Activated naive CD8-positive, alpha-beta T cell treated with anti-CD3 and anti-CD28 coated beads for 36 hours (primary cell): ENCODE measurements at regions not wholly inside any gene's neighbourhood (a gene's known extent, or its start where the extent isn't known, plus 50 kb on each side); places are given as distances from the start of the nearest gene placed in this dataset.
"Not testable (repeated sequence)": the region's sequence is repeated elsewhere in the genome, so short reads cannot be mapped to it uniquely, and the experiment has no call there.

Source experiments
- DNase-seq: peaks from one replicate; pipeline ENCODE4 v3.0.0; 2021
- H3K27ac Mint-ChIP-seq: one replicate; pipeline ENCODE4 v1.8.0; 2022; ENCODE audit warnings: mild to moderate bottlenecking, moderate library complexity, mixed read lengths
- H3K27me3 Mint-ChIP-seq: one replicate; pipeline ENCODE4 v1.8.0; 2022; ENCODE audit warnings: mild to moderate bottlenecking, mixed read lengths
- H3K36me3 Mint-ChIP-seq: one replicate; pipeline ENCODE4 v1.8.0; 2021; ENCODE audit warnings: mild to moderate bottlenecking, mixed read lengths
- H3K4me1 Mint-ChIP-seq: one replicate; pipeline ENCODE4 v1.8.0; 2021; ENCODE audit warnings: mixed read lengths
- H3K4me3 Mint-ChIP-seq: one replicate; pipeline ENCODE4 v1.8.0; 2022; ENCODE audit warnings: mild to moderate bottlenecking, moderate library complexity, mixed read lengths
- H3K9me3 Mint-ChIP-seq: one replicate; pipeline ENCODE4 v1.8.0; 2022; ENCODE audit warnings: mixed read lengths

DNA sequence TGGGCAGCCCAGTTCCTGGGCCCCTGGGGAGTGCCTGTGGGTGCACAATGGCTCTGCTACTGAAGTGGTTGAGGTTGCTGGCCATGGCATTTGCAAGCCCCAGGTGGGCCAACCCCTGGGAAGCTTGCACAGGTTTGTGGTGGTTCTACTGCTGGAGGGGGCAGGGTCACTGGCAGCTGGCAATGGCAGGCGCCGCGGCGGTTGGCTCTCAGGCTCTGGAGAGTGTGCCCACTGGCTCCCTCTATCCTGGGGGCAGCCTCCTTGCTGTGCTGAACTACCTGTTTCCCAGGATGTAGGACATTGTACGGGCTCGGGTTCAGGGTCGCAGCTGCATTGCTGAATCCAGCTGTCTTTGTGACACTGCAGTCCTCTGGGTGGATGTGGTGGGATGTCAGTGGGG, 180.2 kb upstream of the HES1 start:
- peaks cover 3% of the 10 kb centered on the region for H3K4me1 Mint-ChIP-seq
- no peak overlapping the region for H3K4me3 Mint-ChIP-seq
- peaks cover 48% of the 10 kb centered on the region for H3K27me3 Mint-ChIP-seq

DNA sequence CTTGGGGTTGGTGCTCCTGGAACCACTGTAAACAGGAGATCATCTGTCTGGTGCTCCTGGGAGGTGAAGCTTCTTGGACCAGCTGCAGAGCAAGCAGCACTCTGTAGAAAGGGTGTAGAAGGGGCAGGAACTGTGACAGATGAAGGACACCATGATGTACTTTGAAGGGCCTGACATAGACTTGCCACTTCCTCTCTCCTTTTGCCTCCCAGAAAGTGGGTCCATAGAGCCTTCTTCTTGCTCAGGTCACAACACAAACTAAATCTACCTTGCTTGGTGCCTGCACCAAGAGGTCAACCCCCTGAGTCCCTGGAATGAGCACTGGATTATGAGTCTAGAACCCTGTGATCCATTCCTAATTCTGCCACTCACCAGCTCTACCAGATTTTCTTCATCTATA, 176.1 kb upstream of the HES1 start:
- Mint-ChIP-seq H3K36me3 (peaks cover 1% of the 10 kb centered on the region), H3K9me3 (peaks cover 5% of the 10 kb centered on the region), H3K4me3 (no peak overlapping the region), H3K27me3 (peaks cover 66% of the 10 kb centered on the region), H3K4me1 (peaks cover 6% of the 10 kb centered on the region), H3K27ac (no peak overlapping the region)
- no peak for DNase-seq

More for the DNA sequence above, 180.2 kb upstream of the HES1 start:
- DNase-seq = no peak
- Mint-ChIP-seq H3K36me3 (peaks cover 4% of the 10 kb centered on the region), H3K9me3 (peaks cover 14% of the 10 kb centered on the region), H3K27ac (no peak overlapping the region)

DNA sequence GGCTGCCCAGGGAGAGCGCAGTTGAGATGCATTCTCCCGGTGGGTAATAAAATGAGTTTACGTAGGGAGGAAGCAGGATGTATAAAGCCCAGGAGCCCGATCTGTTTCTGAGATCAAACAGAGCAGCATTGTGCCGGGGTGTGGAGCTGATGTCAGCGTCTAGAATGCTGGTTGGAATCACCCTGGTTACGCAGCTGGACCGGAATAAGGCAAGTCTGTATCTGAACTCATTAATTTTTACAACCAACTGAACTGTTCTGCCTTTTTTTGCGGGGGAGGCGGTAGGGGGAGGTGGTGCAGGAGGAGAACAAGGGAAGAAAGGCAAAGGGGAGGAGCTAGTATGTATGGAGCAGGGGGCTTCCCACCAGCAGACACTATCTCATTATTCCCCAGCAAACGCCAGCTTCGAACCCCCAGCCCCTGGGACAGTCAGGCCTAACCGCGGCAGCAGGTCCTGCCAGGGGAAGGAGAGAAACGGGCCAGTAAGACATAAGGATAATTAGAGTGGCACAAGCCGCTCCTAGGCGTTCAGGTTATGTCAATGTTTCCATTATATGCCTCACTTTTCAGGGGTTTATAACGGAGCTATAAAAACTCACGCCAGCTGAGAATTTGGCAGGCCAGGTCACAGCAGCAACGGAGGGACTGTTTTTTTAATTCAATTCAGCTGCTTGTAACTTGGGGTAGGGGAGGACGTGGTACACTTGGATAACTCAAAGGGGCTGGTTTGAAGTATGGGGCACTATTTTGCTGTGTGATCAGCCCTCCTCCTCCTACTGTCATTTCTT, 175.3 kb upstream of the HES1 start:
- no peak for DNase-seq
- H3K36me3 Mint-ChIP-seq = peaks cover 1% of the 10 kb centered on the region
- H3K4me1 Mint-ChIP-seq = peaks cover 6% of the 10 kb centered on the region
- no peak overlapping the region for H3K4me3 Mint-ChIP-seq
- no peak overlapping the region for H3K27ac Mint-ChIP-seq
- H3K9me3 Mint-ChIP-seq = no peaks in the 10 kb centered on the region
- H3K27me3 Mint-ChIP-seq = peaks cover 73% of the 10 kb centered on the region

- DNase-seq = no peak
- Mint-ChIP-seq H3K9me3 (no peaks in the 10 kb centered on the region), H3K4me3 (no peak overlapping the region), H3K27ac (no peak overlapping the region), H3K36me3 (no peaks in the 10 kb centered on the region), H3K4me1 (peaks cover 6% of the 10 kb centered on the region), H3K27me3 (peaks cover 75% of the 10 kb centered on the region)
Observed at GRCh38 chr3:193962986-193963685, 172.8 kb upstream of the HES1 start.

GRCh38 chr3:193963808-193964516, 172.0 kb upstream of the HES1 start:
- no peak for DNase-seq
- Mint-ChIP-seq H3K36me3 (no peaks in the 10 kb centered on the region), H3K27me3 (peaks cover 81% of the 10 kb centered on the region), H3K4me1 (peaks cover 6% of the 10 kb centered on the region), H3K4me3 (no peak overlapping the region), H3K9me3 (no peaks in the 10 kb centered on the region), H3K27ac (no peak overlapping the region)

GRCh38 chr3:193964517-193964880, 171.4 kb upstream of the HES1 start:
- no peaks in the 10 kb centered on the region for H3K9me3 Mint-ChIP-seq
- no peak overlapping the region for H3K27ac Mint-ChIP-seq
- H3K4me3 Mint-ChIP-seq = no peak overlapping the region
- H3K4me1 Mint-ChIP-seq = peaks cover 6% of the 10 kb centered on the region
- no peak for DNase-seq
- H3K36me3 Mint-ChIP-seq = no peaks in the 10 kb centered on the region
- peaks cover 80% of the 10 kb centered on the region for H3K27me3 Mint-ChIP-seq

DNA sequence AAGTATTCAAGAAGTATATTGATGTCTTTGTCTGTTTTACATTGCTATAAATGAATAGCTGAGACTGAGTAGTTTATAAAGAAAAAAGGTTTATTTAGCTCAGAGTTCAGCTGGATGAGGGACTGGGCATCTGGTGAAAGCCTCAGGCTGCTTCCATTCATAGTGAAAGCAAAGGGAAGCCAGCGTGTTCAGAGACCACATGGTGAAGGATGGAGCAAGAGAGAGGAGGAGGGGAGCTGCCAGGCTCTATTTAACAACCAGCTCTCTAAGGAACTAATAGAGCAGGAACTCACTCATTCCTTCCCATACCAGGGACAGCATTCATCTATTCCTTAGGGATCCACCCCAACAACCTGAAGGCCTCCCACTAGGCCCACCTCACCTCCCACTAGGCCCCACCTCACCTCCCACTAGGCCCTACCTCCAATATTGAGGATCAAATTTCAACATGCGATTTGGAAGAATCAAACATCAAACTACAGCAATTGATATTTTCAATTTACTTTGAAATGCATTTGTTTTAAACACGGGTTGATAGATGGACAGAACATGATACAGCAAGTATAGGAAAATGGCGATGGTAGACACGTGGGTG, 167.5 kb upstream of the HES1 start:
- no peak for DNase-seq
- H3K27me3 Mint-ChIP-seq = peaks cover 76% of the 10 kb centered on the region
- no peak overlapping the region for H3K27ac Mint-ChIP-seq
- H3K4me1 Mint-ChIP-seq = peaks cover 23% of the 10 kb centered on the region
- H3K36me3 Mint-ChIP-seq = no peaks in the 10 kb centered on the region
- no peaks in the 10 kb centered on the region for H3K9me3 Mint-ChIP-seq
- H3K4me3 Mint-ChIP-seq = no peak overlapping the region

- H3K4me3 Mint-ChIP-seq, H3K9me3 Mint-ChIP-seq, H3K27ac Mint-ChIP-seq, H3K36me3 Mint-ChIP-seq: not testable (repeated sequence)
- H3K4me1 Mint-ChIP-seq = peaks cover 18% of the 10 kb centered on the region
- H3K27me3 Mint-ChIP-seq = peaks cover 69% of the 10 kb centered on the region
- DNase-seq = peak; percentile 21
Observed at GRCh38 chr3:193970131-193970772, 165.7 kb upstream of the HES1 start.

GRCh38 chr3:193970773-193971206, 165.2 kb upstream of the HES1 start:
- no peak overlapping the region for H3K27ac Mint-ChIP-seq
- no peak overlapping the region for H3K4me3 Mint-ChIP-seq
- H3K27me3 Mint-ChIP-seq = peaks cover 70% of the 10 kb centered on the region
- H3K36me3 Mint-ChIP-seq = no peaks in the 10 kb centered on the region
- DNase-seq = no peak
- no peaks in the 10 kb centered on the region for H3K9me3 Mint-ChIP-seq
- H3K4me1 Mint-ChIP-seq = peaks cover 18% of the 10 kb centered on the region

GRCh38 chr3:193971261-193971751, 164.6 kb upstream of the HES1 start:
- no peak for DNase-seq
- H3K4me1 Mint-ChIP-seq = peaks cover 18% of the 10 kb centered on the region
- H3K36me3 Mint-ChIP-seq = no peaks in the 10 kb centered on the region
- H3K27me3 Mint-ChIP-seq = peaks cover 65% of the 10 kb centered on the region
- no peak overlapping the region for H3K27ac Mint-ChIP-seq
- H3K9me3 Mint-ChIP-seq = no peaks in the 10 kb centered on the region
- H3K4me3 Mint-ChIP-seq = peak overlapping the region; percentile 48

DNA sequence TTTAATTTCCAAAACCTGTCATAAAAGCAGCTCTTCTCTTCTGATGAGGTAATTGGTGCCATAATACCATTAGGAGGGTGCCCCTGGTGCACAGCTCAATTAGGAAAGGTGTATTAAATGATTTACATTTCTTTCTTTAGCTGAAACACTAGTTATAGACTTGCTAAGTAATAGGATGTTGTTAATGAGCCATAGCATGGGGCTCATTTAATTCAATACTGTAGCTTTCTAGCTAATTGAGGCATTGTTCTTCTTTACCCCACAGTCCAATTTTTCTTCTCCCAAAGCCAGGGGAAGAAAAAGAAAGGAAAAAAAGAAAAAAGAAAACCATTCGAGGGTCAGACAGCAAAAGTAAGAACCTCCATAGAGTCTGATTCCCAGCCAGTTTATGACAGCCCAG, 164.0 kb upstream of the HES1 start:
- no peak overlapping the region for H3K27ac Mint-ChIP-seq
- no peaks in the 10 kb centered on the region for H3K36me3 Mint-ChIP-seq
- H3K9me3 Mint-ChIP-seq = no peaks in the 10 kb centered on the region
- H3K4me1 Mint-ChIP-seq = peaks cover 18% of the 10 kb centered on the region
- H3K4me3 Mint-ChIP-seq = no peak overlapping the region
- no peak for DNase-seq
- H3K27me3 Mint-ChIP-seq = peaks cover 59% of the 10 kb centered on the region

- H3K9me3 Mint-ChIP-seq = no peaks in the 10 kb centered on the region
- H3K4me3 Mint-ChIP-seq = no peak overlapping the region
- peaks cover 18% of the 10 kb centered on the region for H3K4me1 Mint-ChIP-seq
- no peak overlapping the region for H3K27ac Mint-ChIP-seq
- DNase-seq = no peak
- H3K36me3 Mint-ChIP-seq = no peaks in the 10 kb centered on the region
- peaks cover 56% of the 10 kb centered on the region for H3K27me3 Mint-ChIP-seq
Observed at GRCh38 chr3:193972832-193973231, 163.1 kb upstream of the HES1 start.

- Mint-ChIP-seq H3K4me1 (peaks cover 18% of the 10 kb centered on the region), H3K36me3 (no peaks in the 10 kb centered on the region), H3K27ac (no peak overlapping the region), H3K4me3 (no peak overlapping the region), H3K9me3 (no peaks in the 10 kb centered on the region), H3K27me3 (peaks cover 49% of the 10 kb centered on the region)
- no peak for DNase-seq
Observed at GRCh38 chr3:193974191-193974652, 161.7 kb upstream of the HES1 start.

DNA sequence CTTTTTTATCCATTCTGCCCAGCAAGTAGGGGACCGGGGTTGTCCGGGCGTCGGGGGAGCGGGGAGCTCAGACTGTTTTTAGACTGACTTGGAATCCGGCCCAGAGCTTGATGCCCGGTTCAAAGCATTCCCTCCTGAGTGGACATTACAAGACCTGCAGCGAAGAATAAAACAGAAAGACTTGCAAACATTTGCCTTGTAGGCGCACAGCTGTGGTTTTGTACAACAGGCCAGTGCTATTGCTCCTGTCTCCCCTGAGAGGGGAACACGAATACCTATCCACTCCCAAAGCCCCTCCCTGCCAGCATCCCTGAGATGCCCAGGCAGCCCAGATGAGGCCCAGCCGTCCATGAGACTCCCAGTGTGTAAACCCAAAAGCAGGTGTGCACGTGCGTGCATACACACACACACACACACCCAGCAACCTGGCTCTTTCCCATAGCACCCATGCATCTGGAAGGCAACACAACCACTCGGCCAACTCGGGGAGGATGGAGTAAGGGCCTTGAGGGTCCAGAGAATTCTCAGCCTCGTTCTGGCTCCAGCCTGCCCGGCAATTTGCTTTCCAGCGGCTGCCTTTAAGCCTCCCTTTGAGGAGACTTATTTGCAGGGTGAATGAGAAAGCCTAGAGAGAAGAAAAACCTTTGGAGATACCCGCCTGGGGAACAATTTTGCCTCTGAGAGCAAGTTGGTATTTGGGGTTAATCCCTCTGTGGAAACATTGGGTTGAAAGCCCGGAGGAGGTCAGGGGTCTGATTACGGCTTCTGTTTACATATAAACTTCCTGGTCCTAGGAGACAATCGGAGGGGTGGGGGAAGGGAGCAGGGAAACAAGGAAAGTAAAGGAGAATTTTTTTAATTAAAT, 161.0 kb upstream of the HES1 start:
- Mint-ChIP-seq H3K27ac (no peak overlapping the region), H3K4me3 (no peak overlapping the region)

More for the DNA sequence above, 161.0 kb upstream of the HES1 start:
- DNase-seq = no peak
- H3K9me3 Mint-ChIP-seq = no peaks in the 10 kb centered on the region
- H3K36me3 Mint-ChIP-seq = no peaks in the 10 kb centered on the region
- H3K27me3 Mint-ChIP-seq = peaks cover 48% of the 10 kb centered on the region
- H3K4me1 Mint-ChIP-seq = peaks cover 18% of the 10 kb centered on the region
